ENCODE measurements at regions not wholly inside any gene's neighbourhood (a gene's known extent, or its start where the extent isn't known, plus 50 kb on each side); places are given as distances from the start of the nearest gene placed in this dataset.

- ChIA-PET CTCF (no interaction called here), POLR2A (no interaction called here)
- peaks cover 0 to 2% of the 10 kb centered on the region in 2 experiments for H3K27me3 ChIP-seq (ENCODE audit: control insufficient read depth in 2 of 2, insufficient read depth in 2 of 2, low read length in 2 of 2)
- H3K79me2 ChIP-seq (ENCODE audit: control insufficient read depth, insufficient read depth, low read length) = no peaks in the 10 kb centered on the region
- no peaks in the 10 kb centered on the region for H3K36me3 ChIP-seq (ENCODE audit: control insufficient read depth in 2 of 2, extremely low read depth in 1 of 2, insufficient read depth in 2 of 2, low read length in 2 of 2)
- H3K9me3 ChIP-seq (replicated peaks; ENCODE audit: control insufficient read depth, insufficient read depth, low read length) = no peaks in the 10 kb centered on the region
- FAIRE-seq = no peak
- H3K9me1 ChIP-seq (replicated peaks; ENCODE audit: control insufficient read depth, extremely low read depth, insufficient read depth, low read length) = no peaks in the 10 kb centered on the region
- TF ChIP-seq JUN (IDR thresholded peaks at IDR 0.05; ENCODE audit: borderline replicate concordance, insufficient read depth, insufficient read length, low read depth) (no peak), CTCF (IDR thresholded peaks at IDR 0.05; ENCODE audit: extremely low read depth in 1 of 2, insufficient read depth in 1 of 2, low read depth in 1 of 2, low read length in 2 of 2) (no peak), FOS (IDR thresholded peaks at IDR 0.05; ENCODE audit: borderline replicate concordance, insufficient read depth, low read length) (no peak), MYC (IDR thresholded peaks at IDR 0.05; ENCODE audit: low read depth, low read length) (no peak), EZH2 (IDR thresholded peaks at IDR 0.05; ENCODE audit: borderline replicate concordance, low read depth, low read length, severe bottlenecking) (no peak), MAX (IDR thresholded peaks at IDR 0.05; ENCODE audit: insufficient read depth, insufficient read length) (no peak), POLR2A (IDR thresholded peaks at IDR 0.05; ENCODE audit: low read depth, low read length) (no peak)
- H4K20me1 ChIP-seq (replicated peaks; ENCODE audit: control insufficient read depth, extremely low read depth, insufficient read depth, low read length) = no peaks in the 10 kb centered on the region
- H2AFZ ChIP-seq (ENCODE audit: low read depth, low read length) = no peak overlapping the region
- H3K4me3 ChIP-seq (replicated peaks in 1 of 3; ENCODE audit: insufficient read depth in 1 of 3, low read depth in 1 of 3, low read length in 3 of 3) = no peak overlapping the region
- intact Hi-C loops (cut with micrococcal nuclease) = no loop called here
- no peak overlapping the region for H3K9ac ChIP-seq (replicated peaks; ENCODE audit: extremely low read depth, insufficient read depth, low read length)
- no peaks in the 10 kb centered on the region for H3K4me1 ChIP-seq (ENCODE audit: control insufficient read depth, extremely low read depth, insufficient read depth, low read length)
- no peak for DNase-seq (ENCODE audit: low read depth, low spot score)
- no peak overlapping the region for H3K27ac ChIP-seq (ENCODE audit: insufficient read depth, low read depth, low read length)
- dilution Hi-C loops (cut with MboI; ENCODE audit: extremely low pct_ligation_motif_present, low sequenced_read_pairs) = no loop called here
- BruUV-seq (replicated peaks) = no TSS peak
- H3K4me2 ChIP-seq (ENCODE audit: insufficient read depth, low read length) = no peak overlapping the region
Observed at GRCh38 chr6:16925461-16925860, 164.2 kb upstream of the ATXN1 start.

All from endothelial cell of umbilical vein (primary cell).